Peyer's patch (tissue), 4 donors: ENCODE measurements at regions not wholly inside any gene's neighbourhood (a gene's known extent, or its start where the extent isn't known, plus 50 kb on each side); places are given as distances from the start of the nearest gene placed in this dataset.

Experiments
- POLR2A ChIP-seq, 2 donors: fragments of 450-650 bp; IDR thresholded peaks; one replicate each; pipeline ENCODE4 v1.5.1; 2017; ENCODE audit warnings: antibody characterized with exemption in 2 of 2, mild to moderate bottlenecking in 2 of 2, moderate library complexity in 2 of 2
- TF ChIP-seq, protein P1 (sequence below), 6 experiments: fragments of 450-650 bp in 4 of 6; fragments of 200-600 bp in 2 of 6; sonication (generic) in 1 of 6; IDR thresholded peaks; one replicate each; pipeline ENCODE4 v1.5.1; 2017 to 2019; ENCODE audit warnings: antibody characterized with exemption in 6 of 6, mild to moderate bottlenecking in 3 of 6, moderate library complexity in 1 of 6

DNA sequence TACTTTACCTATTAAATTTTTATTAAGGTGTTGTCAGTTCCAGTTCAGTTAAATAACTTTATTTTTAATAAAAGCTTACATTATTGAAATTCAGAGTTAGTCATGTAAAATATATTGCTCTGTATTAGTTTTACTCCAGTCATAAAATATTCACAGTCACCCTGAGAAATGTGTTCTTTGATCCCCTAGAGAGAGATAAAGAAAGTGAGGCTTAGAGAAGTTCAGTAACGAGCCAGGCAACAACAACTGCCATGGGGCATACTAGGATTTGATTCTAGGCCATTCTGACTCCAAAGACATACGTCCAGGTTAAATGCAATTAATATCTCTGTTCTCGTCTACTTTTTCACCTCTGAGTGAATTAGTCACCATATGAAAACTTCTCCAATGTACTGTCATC is 761.9 kb upstream of the CXADR start:
- TF ChIP-seq, protein P1, sequence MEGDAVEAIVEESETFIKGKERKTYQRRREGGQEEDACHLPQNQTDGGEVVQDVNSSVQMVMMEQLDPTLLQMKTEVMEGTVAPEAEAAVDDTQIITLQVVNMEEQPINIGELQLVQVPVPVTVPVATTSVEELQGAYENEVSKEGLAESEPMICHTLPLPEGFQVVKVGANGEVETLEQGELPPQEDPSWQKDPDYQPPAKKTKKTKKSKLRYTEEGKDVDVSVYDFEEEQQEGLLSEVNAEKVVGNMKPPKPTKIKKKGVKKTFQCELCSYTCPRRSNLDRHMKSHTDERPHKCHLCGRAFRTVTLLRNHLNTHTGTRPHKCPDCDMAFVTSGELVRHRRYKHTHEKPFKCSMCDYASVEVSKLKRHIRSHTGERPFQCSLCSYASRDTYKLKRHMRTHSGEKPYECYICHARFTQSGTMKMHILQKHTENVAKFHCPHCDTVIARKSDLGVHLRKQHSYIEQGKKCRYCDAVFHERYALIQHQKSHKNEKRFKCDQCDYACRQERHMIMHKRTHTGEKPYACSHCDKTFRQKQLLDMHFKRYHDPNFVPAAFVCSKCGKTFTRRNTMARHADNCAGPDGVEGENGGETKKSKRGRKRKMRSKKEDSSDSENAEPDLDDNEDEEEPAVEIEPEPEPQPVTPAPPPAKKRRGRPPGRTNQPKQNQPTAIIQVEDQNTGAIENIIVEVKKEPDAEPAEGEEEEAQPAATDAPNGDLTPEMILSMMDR (IDR thresholded peaks at IDR 0.05), result no peak
- TF ChIP-seq POLR2A (IDR thresholded peaks at IDR 0.05), result no peak
